ENCODE measurements at regions not wholly inside any gene's neighbourhood (a gene's known extent, or its start where the extent isn't known, plus 50 kb on each side); places are given as distances from the start of the nearest gene placed in this dataset.

DNA sequence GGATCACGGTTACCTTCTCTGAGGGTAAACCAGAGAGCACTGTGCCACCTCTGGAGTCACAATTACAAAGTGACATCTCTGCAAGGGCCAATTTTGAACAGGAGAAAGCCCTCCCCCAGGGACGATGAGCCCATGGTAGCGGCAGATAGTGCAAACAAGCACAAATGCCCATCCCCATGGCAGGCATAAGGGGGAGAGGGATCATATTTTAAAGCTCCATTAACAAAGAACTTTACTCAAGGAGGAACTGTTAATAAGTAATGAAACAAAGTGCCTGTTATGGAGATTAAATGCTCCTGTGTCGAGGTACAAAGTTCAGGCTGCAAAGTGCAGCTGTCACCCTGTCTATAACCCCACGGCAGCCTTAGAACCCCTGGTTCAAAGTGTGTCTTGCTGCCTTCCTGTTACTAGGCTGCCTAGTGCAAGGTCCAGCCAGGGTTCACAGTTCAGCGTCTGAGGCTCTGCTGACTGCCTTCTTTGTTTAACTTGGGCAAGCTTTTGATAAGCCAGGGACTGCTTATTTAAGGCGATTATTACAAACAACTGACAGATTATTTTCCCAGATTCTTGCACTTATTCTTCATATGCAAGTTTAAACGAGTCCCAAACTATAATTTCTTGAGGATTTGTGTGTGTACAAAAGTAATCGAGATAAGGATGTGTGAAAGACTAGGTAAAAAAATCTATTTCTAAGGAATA, 75.7 kb upstream of the NRIP1 start (continued):
- TF ChIP-seq ZNF569 (CRISPR knock-in tag; IDR thresholded peaks at IDR 0.05; ENCODE audit: borderline replicate concordance) (0 out of 2 replicates have a peak, but pooled peaks have one; percentile 34), CENPT (CRISPR knock-in tag; IDR thresholded peaks at IDR 0.05; ENCODE audit: low read depth) (no peak), EHMT2 (IDR thresholded peaks at IDR 0.05; ENCODE audit: borderline replicate concordance, low read depth, low read length) (no peak; the same call in 1 of the 2 replicates), SP2 (CRISPR knock-in tag; IDR thresholded peaks at IDR 0.05) (no peak), MXD4 (CRISPR knock-in tag; IDR thresholded peaks at IDR 0.05) (peak; percentile 59; the same call in 1 of the 2 replicates), ZNF615 (CRISPR knock-in tag; IDR thresholded peaks at IDR 0.05; ENCODE audit: borderline replicate concordance) (peak; percentile 77; the same call in 1 of the 2 replicates), SIN3B (IDR thresholded peaks at IDR 0.05; ENCODE audit: low read length) (no peak), FOSL2 (CRISPR knock-in tag; IDR thresholded peaks at IDR 0.05) (peak; percentile 94), ZNF224 (CRISPR knock-in tag; IDR thresholded peaks at IDR 0.05) (no peak), ZNF784 (CRISPR knock-in tag; IDR thresholded peaks at IDR 0.05; ENCODE audit: borderline replicate concordance) (peak; percentile 94), ZHX1 (CRISPR knock-in tag; IDR thresholded peaks at IDR 0.05; ENCODE audit: low read depth) (peak; percentile 88), HOXD1 (CRISPR knock-in tag; IDR thresholded peaks at IDR 0.05) (peak; percentile 87; the same call in 1 of the 2 replicates), LBX2 (CRISPR knock-in tag; IDR thresholded peaks at IDR 0.05; ENCODE audit: borderline replicate concordance) (no peak), ZNF563 (CRISPR knock-in tag; IDR thresholded peaks at IDR 0.05) (no peak), NR2C2 (CRISPR knock-in tag; IDR thresholded peaks at IDR 0.05; ENCODE audit: borderline replicate concordance) (peak; percentile 96)
- TF ChIP-seq, protein P1, sequence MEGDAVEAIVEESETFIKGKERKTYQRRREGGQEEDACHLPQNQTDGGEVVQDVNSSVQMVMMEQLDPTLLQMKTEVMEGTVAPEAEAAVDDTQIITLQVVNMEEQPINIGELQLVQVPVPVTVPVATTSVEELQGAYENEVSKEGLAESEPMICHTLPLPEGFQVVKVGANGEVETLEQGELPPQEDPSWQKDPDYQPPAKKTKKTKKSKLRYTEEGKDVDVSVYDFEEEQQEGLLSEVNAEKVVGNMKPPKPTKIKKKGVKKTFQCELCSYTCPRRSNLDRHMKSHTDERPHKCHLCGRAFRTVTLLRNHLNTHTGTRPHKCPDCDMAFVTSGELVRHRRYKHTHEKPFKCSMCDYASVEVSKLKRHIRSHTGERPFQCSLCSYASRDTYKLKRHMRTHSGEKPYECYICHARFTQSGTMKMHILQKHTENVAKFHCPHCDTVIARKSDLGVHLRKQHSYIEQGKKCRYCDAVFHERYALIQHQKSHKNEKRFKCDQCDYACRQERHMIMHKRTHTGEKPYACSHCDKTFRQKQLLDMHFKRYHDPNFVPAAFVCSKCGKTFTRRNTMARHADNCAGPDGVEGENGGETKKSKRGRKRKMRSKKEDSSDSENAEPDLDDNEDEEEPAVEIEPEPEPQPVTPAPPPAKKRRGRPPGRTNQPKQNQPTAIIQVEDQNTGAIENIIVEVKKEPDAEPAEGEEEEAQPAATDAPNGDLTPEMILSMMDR (CRISPR knock-in tag; IDR thresholded peaks at IDR 0.05), result no peak; the same call in 1 of the 2 replicates
- TF ChIP-seq, protein P2, sequence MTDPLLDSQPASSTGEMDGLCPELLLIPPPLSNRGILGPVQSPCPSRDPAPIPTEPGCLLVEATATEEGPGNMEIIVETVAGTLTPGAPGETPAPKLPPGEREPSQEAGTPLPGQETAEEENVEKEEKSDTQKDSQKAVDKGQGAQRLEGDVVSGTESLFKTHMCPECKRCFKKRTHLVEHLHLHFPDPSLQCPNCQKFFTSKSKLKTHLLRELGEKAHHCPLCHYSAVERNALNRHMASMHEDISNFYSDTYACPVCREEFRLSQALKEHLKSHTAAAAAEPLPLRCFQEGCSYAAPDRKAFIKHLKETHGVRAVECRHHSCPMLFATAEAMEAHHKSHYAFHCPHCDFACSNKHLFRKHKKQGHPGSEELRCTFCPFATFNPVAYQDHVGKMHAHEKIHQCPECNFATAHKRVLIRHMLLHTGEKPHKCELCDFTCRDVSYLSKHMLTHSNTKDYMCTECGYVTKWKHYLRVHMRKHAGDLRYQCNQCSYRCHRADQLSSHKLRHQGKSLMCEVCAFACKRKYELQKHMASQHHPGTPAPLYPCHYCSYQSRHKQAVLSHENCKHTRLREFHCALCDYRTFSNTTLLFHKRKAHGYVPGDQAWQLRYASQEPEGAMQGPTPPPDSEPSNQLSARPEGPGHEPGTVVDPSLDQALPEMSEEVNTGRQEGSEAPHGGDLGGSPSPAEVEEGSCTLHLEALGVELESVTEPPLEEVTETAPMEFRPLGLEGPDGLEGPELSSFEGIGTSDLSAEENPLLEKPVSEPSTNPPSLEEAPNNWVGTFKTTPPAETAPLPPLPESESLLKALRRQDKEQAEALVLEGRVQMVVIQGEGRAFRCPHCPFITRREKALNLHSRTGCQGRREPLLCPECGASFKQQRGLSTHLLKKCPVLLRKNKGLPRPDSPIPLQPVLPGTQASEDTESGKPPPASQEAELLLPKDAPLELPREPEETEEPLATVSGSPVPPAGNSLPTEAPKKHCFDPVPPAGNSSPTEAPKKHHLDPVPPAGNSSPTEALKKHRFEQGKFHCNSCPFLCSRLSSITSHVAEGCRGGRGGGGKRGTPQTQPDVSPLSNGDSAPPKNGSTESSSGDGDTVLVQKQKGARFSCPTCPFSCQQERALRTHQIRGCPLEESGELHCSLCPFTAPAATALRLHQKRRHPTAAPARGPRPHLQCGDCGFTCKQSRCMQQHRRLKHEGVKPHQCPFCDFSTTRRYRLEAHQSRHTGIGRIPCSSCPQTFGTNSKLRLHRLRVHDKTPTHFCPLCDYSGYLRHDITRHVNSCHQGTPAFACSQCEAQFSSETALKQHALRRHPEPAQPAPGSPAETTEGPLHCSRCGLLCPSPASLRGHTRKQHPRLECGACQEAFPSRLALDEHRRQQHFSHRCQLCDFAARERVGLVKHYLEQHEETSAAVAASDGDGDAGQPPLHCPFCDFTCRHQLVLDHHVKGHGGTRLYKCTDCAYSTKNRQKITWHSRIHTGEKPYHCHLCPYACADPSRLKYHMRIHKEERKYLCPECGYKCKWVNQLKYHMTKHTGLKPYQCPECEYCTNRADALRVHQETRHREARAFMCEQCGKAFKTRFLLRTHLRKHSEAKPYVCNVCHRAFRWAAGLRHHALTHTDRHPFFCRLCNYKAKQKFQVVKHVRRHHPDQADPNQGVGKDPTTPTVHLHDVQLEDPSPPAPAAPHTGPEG (CRISPR knock-in tag; IDR thresholded peaks at IDR 0.05), result 0 out of 2 replicates have a peak, but pooled peaks have one; percentile 38
